AG04449 (cell line): ENCODE measurements at regions not wholly inside any gene's neighbourhood (a gene's known extent, or its start where the extent isn't known, plus 50 kb on each side); places are given as distances from the start of the nearest gene placed in this dataset.
"Not testable (repeated sequence)": the region's sequence is repeated elsewhere in the genome, so short reads cannot be mapped to it uniquely, and the experiment has no call there.

ENCODE experiments used
- CTCF ChIA-PET: fragments of 350-600 bp; formaldehyde crosslinking; extraction: SDS; loops from one replicate; lab custom pipeline; 2021; ENCODE audit warnings: antibody characterized with exemption; lab: Yijun Ruan, JAX
- POLR2A ChIA-PET: fragments of 400-600, 350-600 bp; formaldehyde crosslinking; extraction: SDS; loops from one replicate; lab custom pipeline; 2020; ENCODE audit warnings: antibody characterized with exemption, inconsistent platforms; lab: Yijun Ruan, JAX
- DNase-seq: peaks from one replicate; pipeline ENCODE4 v3.0.0-alpha.2; 2010; ENCODE audit warnings: low read depth, low spot score
- H3K4me3 ChIP-seq: 2 replicates; pipeline ENCODE4 v1.5.1; 2011; ENCODE audit warnings: low read depth, mild to moderate bottlenecking, control low read depth, low read length
- CTCF ChIP-seq: IDR thresholded peaks from one replicate; pipeline ENCODE4 v1.5.1; 2011; ENCODE audit warnings: mild to moderate bottlenecking, moderate library complexity, low read length, control low read depth, inconsistent platforms; ENCODE audit not compliant: insufficient read depth; ENCODE audit errors: missing control alignments

DNA sequence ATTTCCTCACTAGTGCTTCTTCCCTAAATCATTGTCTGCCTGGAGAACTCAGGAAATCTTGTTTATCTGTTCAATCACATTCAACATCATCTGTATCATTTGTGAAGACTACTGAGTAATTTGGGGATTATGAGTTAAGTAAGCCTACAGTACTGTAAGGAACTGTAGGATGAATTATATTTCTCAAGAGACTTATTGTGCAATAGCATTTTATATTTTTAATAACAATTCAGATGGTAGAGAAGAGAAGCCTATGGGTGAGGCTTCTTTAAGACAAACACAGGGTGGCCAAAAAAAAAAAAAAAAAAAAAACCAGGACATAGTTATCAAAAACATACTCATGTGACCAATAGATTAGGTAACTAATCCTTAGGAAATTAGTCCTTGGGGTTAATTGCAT lies 282.7 kb downstream of the FAM181B start:
- ChIA-PET CTCF (no interaction called here), POLR2A (no interaction called here)
- no peak overlapping the region for H3K4me3 ChIP-seq
- DNase-seq = no peak
- no peak for TF ChIP-seq CTCF

- TF ChIP-seq CTCF = no peak
- no peak for DNase-seq
- ChIA-PET CTCF (no interaction called here), POLR2A (no interaction called here)
- no peak overlapping the region for H3K4me3 ChIP-seq
Observed at GRCh38 chr11:82406611-82407010, 327.1 kb downstream of the FAM181B start.

DNA sequence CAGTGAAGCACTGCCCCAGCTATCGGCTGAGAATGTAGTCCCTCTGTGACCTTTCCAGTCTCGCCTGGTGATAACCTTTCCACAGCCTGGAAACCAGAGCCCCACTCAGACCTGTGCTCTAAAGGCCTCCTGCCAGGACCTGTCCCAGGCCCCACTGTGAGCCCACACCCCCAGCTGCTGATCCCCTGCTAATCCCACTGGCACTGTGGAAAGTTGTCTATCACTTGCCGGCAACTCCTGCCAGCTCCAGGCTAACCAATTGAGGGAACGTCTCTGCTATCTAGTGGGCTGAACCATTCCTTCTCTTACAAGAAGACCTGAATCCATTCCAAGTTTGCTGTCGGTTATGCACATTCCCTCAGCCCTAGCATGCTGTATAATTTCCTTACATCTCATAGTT lies 328.2 kb downstream of the FAM181B start:
- no peak for DNase-seq
- ChIA-PET CTCF (no interaction called here), POLR2A (no interaction called here)
- H3K4me3 ChIP-seq = no peak overlapping the region
- no peak for TF ChIP-seq CTCF

GRCh38 chr11:82404981-82405380 lies 328.7 kb downstream of the FAM181B start:
- no peak for TF ChIP-seq CTCF
- no peak for DNase-seq
- ChIA-PET CTCF (no interaction called here), POLR2A (no interaction called here)
- H3K4me3 ChIP-seq = no peak overlapping the region

GRCh38 chr11:82403640-82404305 lies 329.9 kb downstream of the FAM181B start:
- CTCF ChIA-PET = no interaction called here
- no peak overlapping the region for H3K4me3 ChIP-seq
- DNase-seq = no peak
- no peak for TF ChIP-seq CTCF
- POLR2A ChIA-PET = no interaction called here

- CTCF ChIA-PET = no interaction called here
- DNase-seq = no peak
- POLR2A ChIA-PET = no interaction called here
Observed at GRCh38 chr11:82398300-82398815, 335.3 kb downstream of the FAM181B start.

GRCh38 chr11:82396639-82397038 lies 337.0 kb downstream of the FAM181B start:
- CTCF ChIA-PET, DNase-seq, POLR2A ChIA-PET, H3K4me3 ChIP-seq: not testable (repeated sequence)

More at GRCh38 chr11:82398300-82398815, 335.3 kb downstream of the FAM181B start:
- TF ChIP-seq CTCF = no peak
- no peak overlapping the region for H3K4me3 ChIP-seq
